MM.1S (cell line): ENCODE measurements at regions not wholly inside any gene's neighbourhood (a gene's known extent, or its start where the extent isn't known, plus 50 kb on each side); places are given as distances from the start of the nearest gene placed in this dataset.

Experiments
- CTCF ChIP-seq: fragments of 300-600 bp; sonication (generic); IDR thresholded peaks from 2 replicates; pipeline ENCODE4 v1.5.1; 2016; ENCODE audit warnings: antibody characterized with exemption, low read length, mixed read lengths
- EZH2 ChIP-seq: fragments of 300-600 bp; sonication (generic); optimal IDR thresholded peaks from 2 replicates; pipeline ENCODE3; 2017; ENCODE audit warnings: low read depth, mild to moderate bottlenecking, antibody characterized with exemption, low read length, mixed read lengths

- no peak for TF ChIP-seq EZH2
- no peak for TF ChIP-seq CTCF
Observed at GRCh38 chr5:43973318-43973717, 370.3 kb downstream of the NNT start.
